WTC11 (cell line): ENCODE measurements at regions not wholly inside any gene's neighbourhood (a gene's known extent, or its start where the extent isn't known, plus 50 kb on each side); places are given as distances from the start of the nearest gene placed in this dataset.

Source experiments
- ATF3 ChIP-seq: sonication (generic); formaldehyde crosslinking; conservative IDR thresholded peaks from 2 replicates; pipeline ENCODE4 v1.8.1; 2022; ENCODE audit warnings: mild to moderate bottlenecking, missing genetic modification reagents
- CREB1 ChIP-seq: sonication (generic); formaldehyde crosslinking; IDR thresholded peaks from 2 replicates; pipeline ENCODE4 v1.8.0; 2023; ENCODE audit warnings: mild to moderate bottlenecking, missing genetic modification reagents
- E2F5 ChIP-seq: sonication (generic); formaldehyde crosslinking; IDR thresholded peaks from 2 replicates; pipeline ENCODE4 v1.8.1; 2022; ENCODE audit warnings: mild to moderate bottlenecking, moderate library complexity, missing genetic modification reagents
- USF2 ChIP-seq: sonication (generic); formaldehyde crosslinking; IDR thresholded peaks from 2 replicates; pipeline ENCODE4 v1.8.1; 2023; ENCODE audit warnings: mild to moderate bottlenecking, missing genetic modification reagents, moderate library complexity
- ZNF121 ChIP-seq: sonication (generic); formaldehyde crosslinking; IDR thresholded peaks from 2 replicates; pipeline ENCODE4 v1.8.0; 2023; ENCODE audit warnings: missing genetic modification reagents
- ZNF532 ChIP-seq: fragments of 250-450 bp; sonication (Bioruptor Pico); IDR thresholded peaks from 2 replicates; pipeline ENCODE4 v1.9.0; 2021; ENCODE audit warnings: mild to moderate bottlenecking, borderline replicate concordance
- TF ChIP-seq, protein P1 (sequence below): fragments of 200-600 bp; IDR thresholded peaks from 2 replicates; pipeline ENCODE4 v1.8.0; 2022; ENCODE audit warnings: antibody characterized with exemption
- TF ChIP-seq, protein P2 (sequence below): sonication (generic); formaldehyde crosslinking; IDR thresholded peaks from 2 replicates; pipeline ENCODE4 v1.8.0; 2022; ENCODE audit warnings: mild to moderate bottlenecking, missing genetic modification reagents
- TF ChIP-seq, protein P3 (sequence below): fragments of 250-450 bp; sonication (Bioruptor Pico); conservative IDR thresholded peaks from 2 replicates; pipeline ENCODE4 v1.9.0; 2021; ENCODE audit warnings: mild to moderate bottlenecking

DNA sequence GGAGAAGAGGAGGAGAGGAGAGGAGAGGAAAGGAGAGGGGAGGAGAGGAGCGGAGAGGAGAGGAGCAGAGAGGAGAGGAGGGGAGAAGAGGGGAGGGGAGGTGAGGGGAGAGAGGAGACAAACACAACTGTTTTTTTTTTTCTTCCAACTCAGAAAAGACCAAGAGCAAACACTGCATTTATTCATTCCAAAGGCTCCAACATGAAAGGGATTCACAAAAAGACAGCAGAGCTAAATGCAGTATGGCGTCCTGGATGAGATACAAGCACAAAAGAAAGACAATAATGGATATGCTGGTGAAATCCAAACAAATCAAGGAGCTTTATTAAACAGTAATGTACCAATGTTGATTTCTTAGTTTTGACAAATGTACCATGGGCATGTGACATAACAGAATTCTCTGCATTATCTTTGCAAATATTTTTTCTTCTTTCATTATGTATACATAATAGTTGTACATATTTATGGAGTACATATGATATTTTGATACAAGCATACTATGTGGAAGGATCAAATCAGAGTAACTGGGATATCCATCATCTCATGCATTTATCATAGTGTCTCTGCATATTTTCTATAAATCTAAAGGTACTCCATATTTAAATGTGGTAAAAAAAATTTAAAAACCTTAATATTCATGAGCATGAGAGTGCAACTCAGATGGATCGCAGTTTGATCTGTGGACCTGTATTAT lies 204.6 kb downstream of the CBLN4 start:
- TF ChIP-seq E2F5 (CRISPR knock-in tag) (no peak), ZNF532 (no peak), ATF3 (CRISPR knock-in tag) (no peak), USF2 (CRISPR knock-in tag) (no peak), ZNF121 (CRISPR knock-in tag) (no peak), CREB1 (CRISPR knock-in tag) (no peak)
- TF ChIP-seq, protein P1, sequence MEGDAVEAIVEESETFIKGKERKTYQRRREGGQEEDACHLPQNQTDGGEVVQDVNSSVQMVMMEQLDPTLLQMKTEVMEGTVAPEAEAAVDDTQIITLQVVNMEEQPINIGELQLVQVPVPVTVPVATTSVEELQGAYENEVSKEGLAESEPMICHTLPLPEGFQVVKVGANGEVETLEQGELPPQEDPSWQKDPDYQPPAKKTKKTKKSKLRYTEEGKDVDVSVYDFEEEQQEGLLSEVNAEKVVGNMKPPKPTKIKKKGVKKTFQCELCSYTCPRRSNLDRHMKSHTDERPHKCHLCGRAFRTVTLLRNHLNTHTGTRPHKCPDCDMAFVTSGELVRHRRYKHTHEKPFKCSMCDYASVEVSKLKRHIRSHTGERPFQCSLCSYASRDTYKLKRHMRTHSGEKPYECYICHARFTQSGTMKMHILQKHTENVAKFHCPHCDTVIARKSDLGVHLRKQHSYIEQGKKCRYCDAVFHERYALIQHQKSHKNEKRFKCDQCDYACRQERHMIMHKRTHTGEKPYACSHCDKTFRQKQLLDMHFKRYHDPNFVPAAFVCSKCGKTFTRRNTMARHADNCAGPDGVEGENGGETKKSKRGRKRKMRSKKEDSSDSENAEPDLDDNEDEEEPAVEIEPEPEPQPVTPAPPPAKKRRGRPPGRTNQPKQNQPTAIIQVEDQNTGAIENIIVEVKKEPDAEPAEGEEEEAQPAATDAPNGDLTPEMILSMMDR: no peak
- TF ChIP-seq, protein P2, sequence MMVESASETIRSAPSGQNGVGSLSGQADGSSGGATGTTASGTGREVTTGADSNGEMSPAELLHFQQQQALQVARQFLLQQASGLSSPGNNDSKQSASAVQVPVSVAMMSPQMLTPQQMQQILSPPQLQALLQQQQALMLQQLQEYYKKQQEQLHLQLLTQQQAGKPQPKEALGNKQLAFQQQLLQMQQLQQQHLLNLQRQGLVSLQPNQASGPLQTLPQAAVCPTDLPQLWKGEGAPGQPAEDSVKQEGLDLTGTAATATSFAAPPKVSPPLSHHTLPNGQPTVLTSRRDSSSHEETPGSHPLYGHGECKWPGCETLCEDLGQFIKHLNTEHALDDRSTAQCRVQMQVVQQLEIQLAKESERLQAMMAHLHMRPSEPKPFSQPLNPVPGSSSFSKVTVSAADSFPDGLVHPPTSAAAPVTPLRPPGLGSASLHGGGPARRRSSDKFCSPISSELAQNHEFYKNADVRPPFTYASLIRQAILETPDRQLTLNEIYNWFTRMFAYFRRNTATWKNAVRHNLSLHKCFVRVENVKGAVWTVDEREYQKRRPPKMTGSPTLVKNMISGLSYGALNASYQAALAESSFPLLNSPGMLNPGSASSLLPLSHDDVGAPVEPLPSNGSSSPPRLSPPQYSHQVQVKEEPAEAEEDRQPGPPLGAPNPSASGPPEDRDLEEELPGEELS: no peak
- TF ChIP-seq, protein P3, sequence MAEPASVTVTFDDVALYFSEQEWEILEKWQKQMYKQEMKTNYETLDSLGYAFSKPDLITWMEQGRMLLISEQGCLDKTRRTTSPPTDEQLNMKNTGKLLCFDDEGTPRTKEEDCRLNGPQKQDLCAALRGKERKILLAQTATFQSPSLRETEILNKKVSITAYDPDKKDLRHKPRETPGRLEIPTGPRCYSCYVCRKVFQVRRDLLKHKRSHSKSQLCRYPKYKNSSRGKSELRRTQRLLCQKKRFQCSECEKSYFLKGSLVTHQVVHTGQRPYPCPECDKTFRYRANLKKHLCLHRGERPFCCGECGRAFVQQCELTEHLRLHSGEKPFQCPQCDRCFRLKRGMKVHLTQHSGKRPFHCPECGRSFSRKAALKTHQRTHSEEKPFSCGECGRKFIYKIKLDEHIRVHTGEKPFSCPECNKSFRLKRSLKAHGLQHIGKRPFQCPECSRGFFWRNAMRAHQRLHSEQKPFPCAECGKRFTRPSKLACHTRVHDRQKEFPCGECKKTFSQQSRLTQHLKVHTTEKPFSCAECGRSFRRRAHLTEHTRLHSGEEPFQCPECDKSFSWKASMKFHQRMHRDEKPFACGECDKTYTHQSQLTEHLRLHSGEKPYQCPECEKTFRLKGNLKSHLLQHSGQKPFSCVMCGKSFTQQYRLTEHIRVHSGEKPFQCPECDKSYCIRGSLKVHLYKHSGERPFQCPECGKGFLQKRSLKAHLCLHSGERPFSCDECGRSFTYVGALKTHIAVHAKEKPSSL (CRISPR knock-in tag): no peak
